ENCODE measurements at regions not wholly inside any gene's neighbourhood (a gene's known extent, or its start where the extent isn't known, plus 50 kb on each side); places are given as distances from the start of the nearest gene placed in this dataset.

- TF ChIP-seq CTCF (conservative IDR thresholded peaks at IDR 0.05): no peak
- no peak for TF ChIP-seq EZH2 (IDR thresholded peaks at IDR 0.05; ENCODE audit: low read depth)
These were observed 111.2 kb upstream of the BET1 start for GRCh38 chr7:94115316-94115715.
